ENCODE measurements at regions not wholly inside any gene's neighbourhood (a gene's known extent, or its start where the extent isn't known, plus 50 kb on each side); places are given as distances from the start of the nearest gene placed in this dataset.

- TF ChIP-seq CTCF (conservative IDR thresholded peaks at IDR 0.05; ENCODE audit: low read depth, low read length) = no peak
- no peak for TF ChIP-seq EZH2 (IDR thresholded peaks at IDR 0.05; ENCODE audit: low read length, unreplicated experiment)
These were observed 728.2 kb upstream of the NECTIN3 start for GRCh38 chr3:110343376-110343775.

Data from PC-3 (cell line).